GM12878 (cell line): ENCODE measurements at regions not wholly inside any gene's neighbourhood (a gene's known extent, or its start where the extent isn't known, plus 50 kb on each side); places are given as distances from the start of the nearest gene placed in this dataset.

Experiments
- ATAC-seq: fragments of 200-7000 bp; cut with Tn5 transposase; 3 replicates; pipeline ENCODE4 v1.9.1; 2020; ENCODE audit warnings: mild to moderate bottlenecking, moderate library complexity
- BruUV-seq: library from RNA; stranded (reverse); fragments of 400-500 nt; replicated peaks from 2 replicates; lab custom pipeline; 2021; lab: Mats Ljungman, UMichigan
- CTCF ChIA-PET: fragments of 300-600 bp; sonication (Branson Sonifier 250); formaldehyde crosslinking; extraction: SDS; loops from one replicate; lab custom pipeline; 2021; ENCODE audit warnings: inconsistent platforms; lab: Yijun Ruan, JAX
- POLR2A ChIA-PET: fragments of 350-600 bp; formaldehyde crosslinking; extraction: SDS; loops from one replicate; lab custom pipeline; 2021; ENCODE audit warnings: inconsistent platforms; lab: Charles Lee
- RAD21 ChIA-PET: fragments of 300-600 bp; sonication (Branson Sonifier 250); formaldehyde crosslinking; loops from one replicate; lab custom pipeline; 2023; ENCODE audit warnings: antibody characterized with exemption; ENCODE audit not compliant: unreplicated experiment; lab: Charles Lee
- SMC1A ChIA-PET: fragments of 300-600 bp; sonication (Branson Sonifier 250); formaldehyde crosslinking; loops from one replicate; lab custom pipeline; 2023; ENCODE audit not compliant: unreplicated experiment, uncharacterized antibody; lab: Charles Lee
- DNase-seq: peaks from one replicate; pipeline ENCODE4 v3.0.0-alpha.2; 2011; ENCODE audit warnings: low read depth, low spot score
- FAIRE-seq: peaks from 3 replicates; lab custom pipeline; 2011; peaks lifted over from hg19 to GRCh38; lab: Jason Lieb, UNC
- H2AFZ ChIP-seq: 2 replicates; pipeline ENCODE4 v1.6.0; 2011; ENCODE audit warnings: low read depth, low read length, control low read depth; ENCODE audit not compliant: control insufficient read depth
- H3K27ac ChIP-seq: 2 replicates; pipeline ENCODE4 v1.5.1; 2011; ENCODE audit warnings: control low read depth; ENCODE audit not compliant: control insufficient read depth, insufficient read depth
- H3K27me3 ChIP-seq, 2 experiments: replicated peaks in 1 of 2; 2 replicates each; pipeline versions ENCODE4 v1.6.0 to v1.6.1; 2011; ENCODE audit warnings: low read length in 1 of 2; ENCODE audit not compliant: control insufficient read depth in 2 of 2, insufficient read depth in 2 of 2
- H3K36me3 ChIP-seq, 2 experiments: 2 replicates each; pipeline ENCODE4 v1.5.1; 2011; ENCODE audit warnings: low read length in 1 of 2; ENCODE audit not compliant: control insufficient read depth in 2 of 2, insufficient read depth in 2 of 2
- H3K4me1 ChIP-seq: 2 replicates; pipeline ENCODE4 v1.6.1; 2011; ENCODE audit warnings: mild to moderate bottlenecking, low read length, moderate library complexity, mixed read lengths; ENCODE audit not compliant: control insufficient read depth, insufficient read depth
- H3K4me2 ChIP-seq: 2 replicates; pipeline ENCODE4 v1.6.0; 2011; ENCODE audit warnings: control low read depth; ENCODE audit not compliant: control insufficient read depth, insufficient read depth
- H3K4me3 ChIP-seq: fragments of 200-600 bp; sonication (generic); 2 replicates; pipeline ENCODE4 v1.5.1; 2016
- H3K79me2 ChIP-seq: 2 replicates; pipeline ENCODE4 v1.6.0; 2011; ENCODE audit warnings: low read length; ENCODE audit not compliant: control insufficient read depth, insufficient read depth
- H3K9ac ChIP-seq: 2 replicates; pipeline ENCODE4 v1.8.0; 2011; ENCODE audit warnings: low read length, control low read depth, mixed read lengths; ENCODE audit not compliant: control insufficient read depth, insufficient read depth
- H3K9me3 ChIP-seq: replicated peaks from 3 replicates; pipeline ENCODE4 v1.5.1; 2011; ENCODE audit warnings: mild to moderate bottlenecking, low read length; ENCODE audit not compliant: control insufficient read depth, insufficient read depth
- H4K20me1 ChIP-seq: 2 replicates; pipeline ENCODE4 v1.6.0; 2011; ENCODE audit not compliant: control insufficient read depth, insufficient read depth
- EZH2 ChIP-seq: IDR thresholded peaks from 2 replicates; pipeline ENCODE4 v1.6.1; 2012; ENCODE audit warnings: low read depth, mild to moderate bottlenecking, control low read depth, inconsistent platforms, low read length, borderline replicate concordance; ENCODE audit not compliant: control insufficient read depth
- HSF1 ChIP-seq: fragments of 150-350 bp; IDR thresholded peaks from 2 replicates; pipeline ENCODE4 v1.6.1; 2014; ENCODE audit warnings: mild to moderate bottlenecking, low read depth, low read length
- NBN ChIP-seq: fragments of 450-650 bp; IDR thresholded peaks from 2 replicates; pipeline ENCODE4 v1.6.1; 2016
- ZBTB33 ChIP-seq: fragments of 450-650 bp; IDR thresholded peaks from 2 replicates; pipeline ENCODE4 v1.6.1; 2017; ENCODE audit warnings: mild to moderate bottlenecking
- WGBS: methylation state at CpG from one replicate; pipeline ENCODE4 v1.1.6; 2016; ENCODE audit warnings: low lambda C conversion rate; ENCODE audit not compliant: insufficient replicate concordance, insufficient coverage; ENCODE audit errors: missing lambda C conversion rate; 5-methylcytosine and 5-hydroxymethylcytosine counted together
- in situ Hi-C: fragments of 300-500 bp; cut with MboI; formaldehyde crosslinking; loops from 9 replicates; pipeline ENCODE4 v1.14.3; 2018; ENCODE audit warnings: mixed read lengths
- intact Hi-C: fragments of 100-400 bp; cut with micrococcal nuclease; formaldehyde crosslinking; loops from one replicate; pipeline ENCODE4 v1.14.2; 2022; ENCODE audit not compliant: unreplicated experiment
- TF ChIP-seq, protein P1 (sequence below): fragments of 150-350 bp; IDR thresholded peaks from 2 replicates; pipeline ENCODE4 v1.6.1; 2016; ENCODE audit warnings: low read depth, low read length

DNA sequence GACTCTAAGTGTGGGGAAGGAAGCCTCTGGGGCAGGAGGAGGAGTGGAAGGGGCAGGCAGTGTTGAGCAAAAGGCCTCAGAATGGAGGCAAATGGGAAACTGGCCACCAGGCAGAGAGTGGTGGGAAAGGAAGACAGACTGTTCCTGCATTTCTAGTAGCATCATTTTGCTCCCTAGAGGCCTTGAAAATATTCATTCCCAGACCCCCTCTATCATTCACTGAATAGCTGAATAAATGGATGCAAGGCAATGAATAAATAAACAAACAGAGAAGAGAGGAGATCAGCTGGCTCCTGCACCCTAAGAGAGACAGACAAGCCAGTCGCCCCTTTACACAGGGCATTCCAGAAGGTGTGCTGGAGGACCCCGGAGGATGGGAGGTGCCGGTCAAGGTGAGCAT lies 511.9 kb downstream of the BCOR start:
- Histone ChIP-seq H3K4me3 (no peak overlapping the region), H3K27ac (no peak overlapping the region), H3K4me1 (no peaks in the 10 kb centered on the region), H3K27me3 (no peaks in the 10 kb centered on the region; a peak in 2 of 4 replicates), H3K79me2 (no peaks in the 10 kb centered on the region), H3K9ac (no peak overlapping the region), H3K4me2 (no peak overlapping the region), H2AFZ (no peak overlapping the region), H3K9me3 (no peaks in the 10 kb centered on the region; the same call in 2 of the 3 replicates), H4K20me1 (no peaks in the 10 kb centered on the region), H3K36me3 (no peaks in the 10 kb centered on the region)
- TF ChIP-seq NBN = no peak
- no peak for TF ChIP-seq EZH2
- no peak for TF ChIP-seq ZBTB33
- TF ChIP-seq, protein P1, sequence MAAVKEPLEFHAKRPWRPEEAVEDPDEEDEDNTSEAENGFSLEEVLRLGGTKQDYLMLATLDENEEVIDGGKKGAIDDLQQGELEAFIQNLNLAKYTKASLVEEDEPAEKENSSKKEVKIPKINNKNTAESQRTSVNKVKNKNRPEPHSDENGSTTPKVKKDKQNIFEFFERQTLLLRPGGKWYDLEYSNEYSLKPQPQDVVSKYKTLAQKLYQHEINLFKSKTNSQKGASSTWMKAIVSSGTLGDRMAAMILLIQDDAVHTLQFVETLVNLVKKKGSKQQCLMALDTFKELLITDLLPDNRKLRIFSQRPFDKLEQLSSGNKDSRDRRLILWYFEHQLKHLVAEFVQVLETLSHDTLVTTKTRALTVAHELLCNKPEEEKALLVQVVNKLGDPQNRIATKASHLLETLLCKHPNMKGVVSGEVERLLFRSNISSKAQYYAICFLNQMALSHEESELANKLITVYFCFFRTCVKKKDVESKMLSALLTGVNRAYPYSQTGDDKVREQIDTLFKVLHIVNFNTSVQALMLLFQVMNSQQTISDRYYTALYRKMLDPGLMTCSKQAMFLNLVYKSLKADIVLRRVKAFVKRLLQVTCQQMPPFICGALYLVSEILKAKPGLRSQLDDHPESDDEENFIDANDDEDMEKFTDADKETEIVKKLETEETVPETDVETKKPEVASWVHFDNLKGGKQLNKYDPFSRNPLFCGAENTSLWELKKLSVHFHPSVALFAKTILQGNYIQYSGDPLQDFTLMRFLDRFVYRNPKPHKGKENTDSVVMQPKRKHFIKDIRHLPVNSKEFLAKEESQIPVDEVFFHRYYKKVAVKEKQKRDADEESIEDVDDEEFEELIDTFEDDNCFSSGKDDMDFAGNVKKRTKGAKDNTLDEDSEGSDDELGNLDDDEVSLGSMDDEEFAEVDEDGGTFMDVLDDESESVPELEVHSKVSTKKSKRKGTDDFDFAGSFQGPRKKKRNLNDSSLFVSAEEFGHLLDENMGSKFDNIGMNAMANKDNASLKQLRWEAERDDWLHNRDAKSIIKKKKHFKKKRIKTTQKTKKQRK = no peak
- no peak for TF ChIP-seq HSF1
- ATAC-seq (no peak), FAIRE-seq (no peak), DNase-seq (no peak)
- ChIA-PET CTCF (no interaction called here), SMC1A (no interaction called here), POLR2A (no interaction called here), RAD21 (no interaction called here)
- 36% methylated on average over 3 of the region's 3 CpGs for WGBS
- in situ Hi-C loops (no loop called here), intact Hi-C loops (no loop called here)
- BruUV-seq = no TSS peak
